ENCODE measurements at regions not wholly inside any gene's neighbourhood (a gene's known extent, or its start where the extent isn't known, plus 50 kb on each side); places are given as distances from the start of the nearest gene placed in this dataset.

DNA sequence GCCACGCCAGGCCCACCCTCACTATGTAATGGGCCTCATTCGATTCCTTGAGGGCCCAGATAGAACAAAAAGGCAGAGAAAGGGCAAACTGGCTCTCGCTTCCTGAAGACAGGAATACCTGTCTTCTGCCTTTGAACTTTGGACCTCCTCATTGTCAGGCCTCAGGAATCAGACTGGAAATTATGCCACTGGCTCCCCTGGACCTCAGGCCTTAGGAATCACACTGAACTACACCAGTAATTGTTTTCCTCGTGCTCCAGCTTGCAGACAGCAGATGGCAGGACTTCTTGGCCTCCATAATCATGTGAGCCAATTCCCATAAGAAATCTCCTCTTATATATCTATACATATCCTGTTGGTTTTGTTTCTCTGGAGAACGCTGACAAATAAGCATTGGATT, 258.6 kb upstream of the KCNG1 start:
- TF ChIP-seq, protein P1, sequence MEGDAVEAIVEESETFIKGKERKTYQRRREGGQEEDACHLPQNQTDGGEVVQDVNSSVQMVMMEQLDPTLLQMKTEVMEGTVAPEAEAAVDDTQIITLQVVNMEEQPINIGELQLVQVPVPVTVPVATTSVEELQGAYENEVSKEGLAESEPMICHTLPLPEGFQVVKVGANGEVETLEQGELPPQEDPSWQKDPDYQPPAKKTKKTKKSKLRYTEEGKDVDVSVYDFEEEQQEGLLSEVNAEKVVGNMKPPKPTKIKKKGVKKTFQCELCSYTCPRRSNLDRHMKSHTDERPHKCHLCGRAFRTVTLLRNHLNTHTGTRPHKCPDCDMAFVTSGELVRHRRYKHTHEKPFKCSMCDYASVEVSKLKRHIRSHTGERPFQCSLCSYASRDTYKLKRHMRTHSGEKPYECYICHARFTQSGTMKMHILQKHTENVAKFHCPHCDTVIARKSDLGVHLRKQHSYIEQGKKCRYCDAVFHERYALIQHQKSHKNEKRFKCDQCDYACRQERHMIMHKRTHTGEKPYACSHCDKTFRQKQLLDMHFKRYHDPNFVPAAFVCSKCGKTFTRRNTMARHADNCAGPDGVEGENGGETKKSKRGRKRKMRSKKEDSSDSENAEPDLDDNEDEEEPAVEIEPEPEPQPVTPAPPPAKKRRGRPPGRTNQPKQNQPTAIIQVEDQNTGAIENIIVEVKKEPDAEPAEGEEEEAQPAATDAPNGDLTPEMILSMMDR (conservative IDR thresholded peaks at IDR 0.05; ENCODE audit: low read depth, low read length), result no peak
- DNase-seq (ENCODE audit: low read depth), result no peak
- no peak overlapping the region for H3K4me3 ChIP-seq (ENCODE audit: low read depth, low read length)

DNA sequence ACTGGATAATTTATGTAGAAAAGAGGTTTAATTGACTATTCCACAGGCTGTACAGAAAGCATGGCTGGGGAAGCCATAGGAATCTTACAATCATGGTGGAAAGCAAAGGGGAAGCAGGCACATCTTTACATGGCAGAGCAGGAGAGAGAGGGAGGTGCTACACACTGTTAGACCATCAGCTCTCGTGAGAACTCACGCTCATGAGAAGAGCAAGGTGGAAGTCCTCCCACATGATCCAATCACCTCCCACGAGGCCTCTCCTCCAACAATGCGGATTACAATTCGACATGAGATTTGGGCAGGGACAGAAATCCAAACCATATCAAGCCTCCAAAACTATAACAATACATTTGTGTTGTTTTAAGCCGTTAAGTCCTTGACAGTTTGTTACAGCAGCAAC, 257.1 kb upstream of the KCNG1 start:
- H3K4me3 ChIP-seq (ENCODE audit: low read depth, low read length), result no peak overlapping the region
- TF ChIP-seq, protein P1 (conservative IDR thresholded peaks at IDR 0.05; ENCODE audit: low read depth, low read length), result no peak
- no peak for DNase-seq (ENCODE audit: low read depth)

DNA sequence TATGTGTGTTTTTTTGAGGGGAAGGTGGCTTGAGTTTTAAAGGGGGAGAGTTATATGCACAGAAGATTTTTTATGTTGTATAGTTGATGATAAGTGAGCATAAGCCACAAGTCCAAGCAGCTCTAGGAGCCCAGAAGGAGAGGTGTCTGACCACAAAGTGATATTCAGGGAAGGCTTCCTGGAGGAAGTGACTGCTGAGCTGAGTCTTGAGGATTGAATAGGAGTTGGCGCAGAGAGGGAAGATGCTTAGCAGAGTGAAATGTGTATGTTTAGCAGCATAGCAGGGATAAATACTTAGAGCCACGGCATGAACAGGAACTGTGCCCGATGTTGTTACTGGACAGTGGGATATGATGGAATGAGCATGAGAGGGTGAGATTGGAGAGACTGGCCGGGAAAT, 255.1 kb upstream of the KCNG1 start:
- TF ChIP-seq, protein P1 (conservative IDR thresholded peaks at IDR 0.05; ENCODE audit: low read depth, low read length), result no peak
- DNase-seq (ENCODE audit: low read depth), result no peak
- H3K4me3 ChIP-seq (ENCODE audit: low read depth, low read length), result no peak overlapping the region

DNA sequence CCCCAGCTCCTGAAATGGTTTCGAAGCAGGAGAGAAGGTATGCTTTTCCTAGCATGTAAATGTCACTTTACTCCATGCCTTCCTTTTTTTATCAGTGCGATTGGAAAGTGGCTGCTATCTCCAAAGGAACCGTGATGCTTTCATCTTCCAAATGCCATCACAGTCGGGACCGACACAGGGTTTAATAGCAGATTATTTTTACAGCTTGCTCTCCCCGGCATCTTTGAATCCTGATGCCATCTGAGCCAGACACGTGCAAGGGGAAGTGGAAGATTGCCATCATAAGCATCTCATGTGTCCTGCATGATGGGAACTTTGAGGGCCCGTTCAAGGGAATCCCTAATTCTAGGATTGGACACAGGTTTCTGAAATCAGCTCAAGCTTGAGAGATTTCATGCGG, 253.4 kb upstream of the KCNG1 start:
- TF ChIP-seq, protein P1 (conservative IDR thresholded peaks at IDR 0.05; ENCODE audit: low read depth, low read length), result no peak
- no peak overlapping the region for H3K4me3 ChIP-seq (ENCODE audit: low read depth, low read length)
- DNase-seq (ENCODE audit: low read depth), result no peak

DNA sequence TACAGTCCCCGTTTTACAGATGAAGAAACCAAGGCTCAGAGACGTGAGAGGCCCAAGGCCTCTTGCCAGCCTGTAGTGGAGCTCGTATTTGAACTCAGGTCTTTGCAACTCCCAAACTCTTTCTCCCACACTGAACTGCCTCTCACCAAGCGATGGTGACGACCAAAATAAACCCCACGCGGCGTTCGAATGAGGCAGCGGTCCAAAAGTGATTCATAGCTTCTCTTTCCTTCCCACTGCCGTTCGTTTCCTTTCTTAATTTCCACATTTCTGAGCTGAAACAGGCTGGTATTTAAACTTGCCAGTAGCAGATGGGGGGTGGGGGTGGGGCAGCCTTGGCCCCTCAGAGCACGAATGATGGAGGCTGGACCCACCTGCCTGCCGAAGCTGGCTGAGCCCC, 252.9 kb upstream of the KCNG1 start:
- TF ChIP-seq, protein P1 (conservative IDR thresholded peaks at IDR 0.05; ENCODE audit: low read depth, low read length), result no peak
- no peak for DNase-seq (ENCODE audit: low read depth)
- H3K4me3 ChIP-seq (ENCODE audit: low read depth, low read length), result no peak overlapping the region

DNA sequence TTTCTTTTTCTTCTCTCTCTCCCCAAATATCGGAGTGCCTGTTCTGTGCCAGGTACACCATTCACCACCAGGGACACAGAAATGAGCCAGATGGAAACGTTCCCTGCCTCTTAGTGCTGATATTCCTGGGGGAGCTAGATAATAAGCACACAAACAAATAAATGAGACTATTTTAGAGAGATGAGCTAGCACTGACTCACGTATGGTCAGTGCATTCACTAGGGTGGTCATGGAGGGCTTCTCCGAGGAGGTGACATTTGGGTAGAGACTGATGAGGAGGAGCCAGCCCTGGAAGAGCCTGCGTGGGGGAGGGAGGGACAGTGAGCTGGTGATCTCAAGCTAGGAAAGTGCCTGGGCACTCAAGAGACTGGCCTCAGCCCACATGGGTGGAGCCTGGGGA, 252.3 kb upstream of the KCNG1 start:
- DNase-seq (ENCODE audit: low read depth), result no peak
- TF ChIP-seq, protein P1 (conservative IDR thresholded peaks at IDR 0.05; ENCODE audit: low read depth, low read length), result no peak

DNA sequence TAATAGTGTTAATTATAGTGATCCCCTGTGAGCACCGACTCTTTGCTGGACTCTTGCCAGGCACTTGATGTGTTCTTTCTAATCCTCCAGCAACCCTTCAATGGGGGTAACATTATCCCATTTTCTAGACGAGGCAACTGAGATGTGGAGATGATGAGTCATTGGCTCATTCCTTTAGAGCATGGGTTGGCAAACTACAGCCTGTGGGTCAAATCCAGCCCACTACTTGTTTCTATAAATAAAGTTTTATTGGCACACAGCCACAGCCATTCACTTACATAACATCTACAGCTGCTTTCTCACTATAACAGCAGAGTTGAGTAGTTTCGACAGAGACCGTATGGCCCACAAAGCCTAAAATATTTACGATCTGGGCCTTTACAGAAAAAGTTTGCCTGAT, 249.5 kb upstream of the KCNG1 start:
- no peak for DNase-seq (ENCODE audit: low read depth)
- no peak overlapping the region for H3K4me3 ChIP-seq (ENCODE audit: low read depth, low read length)
- TF ChIP-seq, protein P1 (conservative IDR thresholded peaks at IDR 0.05; ENCODE audit: low read depth, low read length), result no peak

More for the DNA sequence above, 252.3 kb upstream of the KCNG1 start:
- no peak overlapping the region for H3K4me3 ChIP-seq (ENCODE audit: low read depth, low read length)

Measured in epithelial cell of proximal tubule (primary cell).